HG03175 (cell line): ENCODE measurements at regions not wholly inside any gene's neighbourhood (a gene's known extent, or its start where the extent isn't known, plus 50 kb on each side); places are given as distances from the start of the nearest gene placed in this dataset.

Experiments used
- ATAC-seq: cut with Tn5 transposase; IDR thresholded peaks from one replicate; pipeline ENCODE4 v1.9.1; 2021; ENCODE audit warnings: mild to moderate bottlenecking, moderate library complexity; ENCODE audit not compliant: unreplicated experiment

DNA sequence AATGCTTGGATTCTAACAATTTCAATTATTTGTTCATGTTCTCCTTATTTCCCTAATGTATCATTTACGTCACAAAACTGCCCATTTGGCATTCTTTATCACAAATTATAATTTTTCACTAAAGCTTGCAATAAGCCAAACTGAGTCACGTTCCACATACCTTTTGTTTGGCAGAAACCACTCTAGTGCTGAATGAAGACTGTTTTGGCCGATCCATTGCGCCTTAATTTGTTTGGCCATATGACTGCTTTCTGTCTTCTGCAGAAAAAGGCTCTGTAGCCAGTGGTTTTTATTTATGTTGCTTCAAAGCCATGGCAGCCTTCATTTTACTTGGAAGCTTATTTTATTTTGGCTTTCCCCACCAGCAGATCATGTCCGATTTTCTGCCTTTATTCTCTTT is 184.4 kb upstream of the HAND2 start:
- ATAC-seq, result no peak

DNA sequence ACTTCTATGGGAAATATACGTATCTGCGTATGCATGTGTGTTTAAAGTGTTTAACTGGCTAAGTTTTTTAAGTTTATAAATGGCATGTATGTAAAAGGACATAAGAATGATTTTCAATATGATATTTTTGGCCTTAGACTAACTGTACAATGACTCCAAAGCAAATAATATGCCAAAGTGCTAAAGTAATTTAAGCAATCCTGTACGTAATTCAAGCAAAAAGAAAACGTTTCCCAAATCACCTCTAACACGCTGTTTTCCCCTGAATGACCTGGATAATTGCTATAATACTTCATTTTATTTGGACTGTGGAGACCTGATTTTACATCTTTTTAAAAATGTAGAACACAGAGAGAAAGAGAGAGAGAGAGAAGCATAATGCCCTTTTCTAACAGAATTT is 183.0 kb upstream of the HAND2 start:
- ATAC-seq, result no peak

GRCh38 chr4:173707658-173708419 is 177.8 kb upstream of the HAND2 start:
- no peak for ATAC-seq

DNA sequence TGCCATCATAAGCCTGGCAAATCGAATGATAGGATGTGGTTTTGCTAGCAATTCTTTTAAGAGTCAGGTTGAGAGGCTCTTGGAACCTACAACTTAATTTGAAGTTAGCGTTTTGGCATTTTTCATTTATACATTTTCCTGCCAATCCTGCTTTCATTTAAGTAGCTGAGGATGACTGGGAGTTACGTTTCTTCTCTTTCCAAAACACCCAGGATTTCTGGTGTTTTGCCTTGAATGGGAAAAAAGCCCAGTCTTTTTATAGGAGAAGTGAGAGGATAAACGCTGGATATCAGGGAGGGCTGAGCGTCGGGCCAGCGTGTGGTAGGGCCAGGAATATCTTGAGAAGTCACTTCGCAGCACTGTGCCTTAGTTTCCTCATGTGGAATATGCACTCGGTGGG is 174.2 kb upstream of the HAND2 start:
- no peak for ATAC-seq

- no peak for ATAC-seq
Measured at GRCh38 chr4:173703021-173703420, 173.0 kb upstream of the HAND2 start.

- no peak for ATAC-seq
Measured at GRCh38 chr4:173700650-173701049, 170.6 kb upstream of the HAND2 start.

DNA sequence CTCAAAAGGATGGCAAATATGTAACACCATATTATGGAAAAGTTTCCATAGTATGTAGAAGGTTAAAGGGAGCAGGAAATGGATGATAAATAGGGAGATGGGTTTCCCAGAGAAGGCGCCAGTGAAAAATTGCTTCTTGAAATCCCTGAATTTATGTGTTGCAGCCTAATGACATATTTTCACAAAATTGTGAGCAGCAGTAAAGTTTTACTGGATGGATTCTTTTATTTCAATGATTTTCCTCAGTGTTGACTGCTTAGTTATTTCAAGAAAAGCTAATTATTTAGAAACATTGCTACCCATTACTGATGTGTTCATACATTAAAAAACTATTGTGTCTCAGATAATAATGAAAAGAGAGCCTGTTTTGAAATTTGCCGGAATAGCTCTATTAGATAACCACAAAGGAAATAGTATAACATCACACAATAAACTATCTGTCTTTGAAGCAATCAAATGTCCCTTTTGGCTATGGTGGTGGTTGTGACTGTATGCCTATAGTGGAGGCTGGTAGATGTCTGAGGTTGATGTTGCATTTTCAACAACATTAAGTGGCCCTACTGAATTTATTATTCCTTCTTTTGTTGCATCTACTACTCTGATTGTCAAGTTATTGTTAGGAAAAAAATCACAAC is 169.9 kb upstream of the HAND2 start:
- ATAC-seq, result no peak

- ATAC-seq, result no peak
Measured at GRCh38 chr4:173698557-173699262, 168.7 kb upstream of the HAND2 start.

- no peak for ATAC-seq
Measured at GRCh38 chr4:173697840-173698239, 167.8 kb upstream of the HAND2 start.

GRCh38 chr4:173696551-173696950 is 166.5 kb upstream of the HAND2 start:
- no peak for ATAC-seq

DNA sequence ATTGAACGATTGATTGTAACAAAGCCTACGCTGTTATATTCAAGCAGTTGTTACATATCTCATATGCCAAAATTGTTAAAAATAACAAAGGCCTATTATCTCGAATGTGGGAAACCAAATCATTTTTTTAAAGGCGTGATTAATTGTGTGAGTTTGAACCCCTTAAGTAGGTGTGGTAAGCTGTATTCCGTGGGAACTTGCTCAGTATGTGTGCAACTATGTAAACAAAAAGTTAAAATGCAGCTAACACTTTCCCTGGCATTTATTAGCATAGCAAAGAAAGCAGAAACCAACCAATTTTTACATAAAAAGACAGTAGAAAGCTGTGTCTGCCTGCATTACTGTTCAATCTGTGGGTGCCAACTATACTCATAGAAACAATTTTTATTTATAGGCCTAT is 166.0 kb upstream of the HAND2 start:
- ATAC-seq, result no peak

GRCh38 chr4:173685831-173686210 is 155.8 kb upstream of the HAND2 start:
- no peak for ATAC-seq

DNA sequence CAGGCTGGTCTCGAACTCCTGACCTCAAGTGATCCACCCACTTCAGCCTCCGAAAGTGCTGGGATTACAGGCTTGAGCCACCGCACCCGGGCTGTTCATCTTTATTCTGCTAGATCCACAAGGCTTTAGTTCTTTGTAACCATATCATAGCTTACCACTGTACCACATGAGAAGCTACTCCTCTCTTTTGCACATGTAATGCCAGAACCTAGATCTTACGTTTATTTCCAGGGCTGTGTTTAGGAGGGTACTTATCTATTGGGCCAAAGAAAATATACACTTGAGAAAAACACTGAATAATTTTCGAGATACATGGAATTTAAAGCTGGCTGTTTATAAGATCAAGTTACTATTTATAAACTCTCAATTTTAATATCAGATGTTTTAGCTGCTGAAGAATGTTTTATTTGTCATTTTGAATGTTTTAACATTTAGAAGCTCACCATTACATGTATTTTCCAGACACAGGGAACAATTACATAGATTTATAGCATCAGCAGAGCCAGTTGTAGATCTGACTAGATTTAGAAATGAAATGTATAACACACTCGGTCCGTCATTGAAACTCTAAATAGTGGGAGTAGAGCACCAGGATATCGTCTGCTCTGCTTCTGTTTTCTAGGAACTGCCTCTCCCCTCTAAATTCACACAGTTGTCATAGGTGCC is 155.3 kb upstream of the HAND2 start:
- ATAC-seq, result no peak

DNA sequence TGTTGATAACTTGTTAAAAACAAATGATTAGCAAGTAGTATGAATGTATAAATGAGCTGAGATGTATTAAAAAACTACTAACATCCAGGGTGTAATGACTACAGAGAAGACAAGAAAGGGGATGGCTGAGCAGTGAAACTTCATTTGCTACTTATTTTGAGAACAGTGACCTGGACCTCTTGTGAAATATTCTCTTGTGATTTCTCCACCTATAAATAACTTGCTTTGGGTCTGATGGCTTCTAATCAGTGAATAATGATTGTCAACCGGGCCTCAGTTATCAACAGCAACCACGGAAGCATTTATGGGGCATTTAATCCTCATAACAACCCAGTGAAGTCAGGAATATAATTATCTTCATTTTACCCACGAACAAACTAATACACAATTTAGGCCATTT is 154.2 kb upstream of the HAND2 start:
- no peak for ATAC-seq

- no peak for ATAC-seq
Measured at GRCh38 chr4:173682609-173683008, 152.6 kb upstream of the HAND2 start.

DNA sequence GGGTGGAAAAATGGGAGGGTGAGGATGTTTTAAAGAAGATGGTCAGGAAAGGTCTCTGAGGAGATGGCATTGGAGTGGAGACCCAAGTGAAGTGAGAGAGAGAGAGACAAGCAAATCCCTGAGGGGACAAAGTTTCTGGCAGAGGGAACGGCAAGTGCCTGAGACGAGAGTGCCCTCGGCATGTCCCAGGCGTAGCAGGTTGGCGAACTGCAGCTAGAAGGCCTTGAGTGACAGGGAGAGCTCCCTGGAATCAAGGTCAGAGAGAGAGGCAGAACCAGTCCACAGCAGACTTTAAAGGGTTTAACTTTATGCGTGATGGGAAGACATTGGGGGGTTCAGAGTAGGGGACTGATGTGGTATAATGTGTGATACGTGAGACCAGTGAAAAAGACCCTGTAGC is 150.2 kb upstream of the HAND2 start:
- no peak for ATAC-seq

DNA sequence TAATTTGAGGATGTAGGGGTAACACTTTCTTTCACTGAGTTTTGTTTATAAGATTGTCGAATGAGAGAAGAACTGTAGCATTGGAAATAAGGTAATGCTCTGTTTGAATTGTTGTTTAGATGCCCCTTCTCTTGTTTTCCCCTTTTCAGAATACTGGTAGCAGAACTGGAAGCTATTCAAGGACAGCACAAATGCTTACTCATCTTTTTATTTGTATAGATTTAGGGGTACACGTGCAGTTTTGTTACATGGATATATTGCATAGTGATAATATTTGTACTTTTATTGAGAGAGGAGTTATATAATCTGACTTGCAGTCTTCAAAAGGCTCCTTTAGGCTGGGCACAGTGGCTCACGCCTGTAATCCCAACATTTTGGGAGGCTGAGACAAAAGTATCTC is 145.4 kb upstream of the HAND2 start:
- no peak for ATAC-seq

DNA sequence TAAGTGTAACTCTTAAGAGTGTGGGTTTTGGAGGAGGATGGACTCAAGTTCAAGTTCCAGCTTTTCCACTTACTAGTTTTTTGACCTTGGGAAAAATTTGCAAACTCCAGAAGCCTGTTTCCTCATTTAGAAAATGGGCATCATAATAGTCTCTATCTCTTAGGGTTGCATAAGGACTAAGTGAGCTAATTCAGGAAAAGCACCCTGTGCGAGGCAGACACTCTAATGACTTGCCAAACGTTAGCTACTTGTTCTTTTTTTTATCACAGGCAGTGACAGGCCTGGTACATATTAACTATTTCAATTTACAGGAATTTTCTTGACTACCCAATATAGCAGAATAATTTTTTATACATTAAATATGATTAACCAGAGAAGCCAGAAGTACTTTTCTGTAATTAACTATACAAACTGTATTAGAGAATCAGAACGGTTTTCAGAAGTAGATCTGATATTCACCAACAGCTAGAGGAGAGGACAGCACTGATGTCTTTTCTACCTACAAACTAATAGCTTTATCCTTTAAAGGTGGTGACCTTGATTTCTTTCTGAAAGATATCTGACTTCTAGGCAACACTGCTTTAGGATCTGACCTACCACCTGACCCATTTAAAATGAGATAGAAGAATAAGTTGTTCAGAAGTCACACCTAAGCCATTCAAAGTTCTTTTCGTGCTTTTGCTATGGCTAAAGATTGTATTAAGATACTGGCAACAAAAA is 139.6 kb upstream of the HAND2 start:
- no peak for ATAC-seq

DNA sequence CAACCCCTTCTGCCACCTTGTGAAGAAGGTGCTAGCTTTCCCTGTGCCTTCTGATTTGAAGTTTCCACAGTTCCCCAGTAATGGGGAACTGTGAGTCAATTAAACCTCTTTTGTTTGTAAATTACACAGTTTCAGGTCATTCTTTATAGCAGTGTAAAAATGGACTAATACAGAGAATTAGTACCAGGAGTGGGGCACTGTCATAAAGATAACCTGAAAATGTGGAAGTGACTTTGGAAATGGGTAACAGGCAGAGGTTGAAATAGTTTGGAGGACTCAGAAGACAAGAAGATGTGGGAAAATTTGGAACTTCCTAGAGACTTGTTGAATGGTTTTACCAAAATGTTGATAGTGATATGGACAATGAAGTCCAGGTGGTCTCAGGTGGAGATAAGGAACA is 131.0 kb upstream of the HAND2 start:
- ATAC-seq, result no peak

DNA sequence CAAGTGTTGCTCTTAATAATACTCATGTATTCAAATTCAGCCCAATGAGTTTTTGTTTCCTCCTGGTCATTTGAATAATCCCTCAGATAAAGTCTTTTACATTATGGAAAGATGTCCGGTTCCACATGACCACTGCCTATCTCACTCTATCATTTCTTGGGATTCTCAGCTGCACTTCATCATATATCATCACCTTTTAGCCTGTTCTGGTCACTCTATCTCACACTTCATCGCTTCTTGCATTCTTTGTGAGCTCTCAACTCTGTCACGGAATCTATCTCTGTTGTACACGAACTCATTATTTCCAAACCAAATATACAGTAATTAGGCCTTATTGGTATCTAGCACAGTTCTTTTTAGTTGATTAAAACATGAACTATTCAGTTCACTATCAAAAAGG is 126.9 kb upstream of the HAND2 start:
- no peak for ATAC-seq
